ENCODE measurements at regions not wholly inside any gene's neighbourhood (a gene's known extent, or its start where the extent isn't known, plus 50 kb on each side); places are given as distances from the start of the nearest gene placed in this dataset.

DNA sequence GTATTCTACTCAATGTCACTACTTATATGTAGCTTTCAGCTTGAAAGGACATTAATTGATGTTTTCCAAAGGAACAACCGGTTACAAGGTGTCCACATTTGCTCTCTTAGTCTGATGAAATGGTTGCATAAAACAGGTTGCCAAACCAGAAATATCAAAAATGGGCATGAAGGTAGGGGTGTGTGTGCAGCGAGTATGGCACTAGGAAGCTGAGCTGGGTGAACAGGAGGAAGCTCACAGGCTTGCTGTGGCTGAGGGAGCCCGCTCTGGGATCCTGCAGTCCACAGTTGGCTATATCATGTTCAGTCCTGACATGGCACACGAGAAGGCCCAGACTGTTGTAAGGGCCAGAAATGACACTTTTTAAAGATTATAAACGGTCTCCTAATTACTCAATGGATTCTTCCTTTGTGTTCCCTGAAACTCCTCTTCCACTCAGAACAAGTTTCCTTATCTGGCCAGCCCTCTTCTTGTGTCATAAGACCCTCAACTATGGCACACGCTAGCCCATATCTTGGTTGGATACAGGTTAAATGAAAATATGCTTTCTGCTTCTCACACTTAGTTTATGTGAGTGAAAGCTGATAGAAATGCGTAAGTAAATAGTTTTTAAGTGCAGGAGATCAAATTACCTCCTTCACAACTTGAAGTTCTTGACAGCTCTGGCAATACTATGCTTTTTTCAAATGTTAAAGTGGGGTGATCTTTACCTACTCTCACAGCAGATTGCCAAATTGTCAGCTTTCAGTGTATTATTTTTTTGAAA, 201.5 kb downstream of the LMO4 start:
- TF ChIP-seq, protein P1, sequence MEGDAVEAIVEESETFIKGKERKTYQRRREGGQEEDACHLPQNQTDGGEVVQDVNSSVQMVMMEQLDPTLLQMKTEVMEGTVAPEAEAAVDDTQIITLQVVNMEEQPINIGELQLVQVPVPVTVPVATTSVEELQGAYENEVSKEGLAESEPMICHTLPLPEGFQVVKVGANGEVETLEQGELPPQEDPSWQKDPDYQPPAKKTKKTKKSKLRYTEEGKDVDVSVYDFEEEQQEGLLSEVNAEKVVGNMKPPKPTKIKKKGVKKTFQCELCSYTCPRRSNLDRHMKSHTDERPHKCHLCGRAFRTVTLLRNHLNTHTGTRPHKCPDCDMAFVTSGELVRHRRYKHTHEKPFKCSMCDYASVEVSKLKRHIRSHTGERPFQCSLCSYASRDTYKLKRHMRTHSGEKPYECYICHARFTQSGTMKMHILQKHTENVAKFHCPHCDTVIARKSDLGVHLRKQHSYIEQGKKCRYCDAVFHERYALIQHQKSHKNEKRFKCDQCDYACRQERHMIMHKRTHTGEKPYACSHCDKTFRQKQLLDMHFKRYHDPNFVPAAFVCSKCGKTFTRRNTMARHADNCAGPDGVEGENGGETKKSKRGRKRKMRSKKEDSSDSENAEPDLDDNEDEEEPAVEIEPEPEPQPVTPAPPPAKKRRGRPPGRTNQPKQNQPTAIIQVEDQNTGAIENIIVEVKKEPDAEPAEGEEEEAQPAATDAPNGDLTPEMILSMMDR (IDR thresholded peaks at IDR 0.05; ENCODE audit: insufficient read depth, low read length), result no peak
- TF ChIP-seq SPI1 (IDR thresholded peaks at IDR 0.05; ENCODE audit: borderline replicate concordance, low read depth) (no peak), GABPA (IDR thresholded peaks at IDR 0.05; ENCODE audit: low read depth) (no peak), POLR2AphosphoS5 (IDR thresholded peaks at IDR 0.05; ENCODE audit: low read depth) (no peak)
- TF ChIP-seq, protein P2, sequence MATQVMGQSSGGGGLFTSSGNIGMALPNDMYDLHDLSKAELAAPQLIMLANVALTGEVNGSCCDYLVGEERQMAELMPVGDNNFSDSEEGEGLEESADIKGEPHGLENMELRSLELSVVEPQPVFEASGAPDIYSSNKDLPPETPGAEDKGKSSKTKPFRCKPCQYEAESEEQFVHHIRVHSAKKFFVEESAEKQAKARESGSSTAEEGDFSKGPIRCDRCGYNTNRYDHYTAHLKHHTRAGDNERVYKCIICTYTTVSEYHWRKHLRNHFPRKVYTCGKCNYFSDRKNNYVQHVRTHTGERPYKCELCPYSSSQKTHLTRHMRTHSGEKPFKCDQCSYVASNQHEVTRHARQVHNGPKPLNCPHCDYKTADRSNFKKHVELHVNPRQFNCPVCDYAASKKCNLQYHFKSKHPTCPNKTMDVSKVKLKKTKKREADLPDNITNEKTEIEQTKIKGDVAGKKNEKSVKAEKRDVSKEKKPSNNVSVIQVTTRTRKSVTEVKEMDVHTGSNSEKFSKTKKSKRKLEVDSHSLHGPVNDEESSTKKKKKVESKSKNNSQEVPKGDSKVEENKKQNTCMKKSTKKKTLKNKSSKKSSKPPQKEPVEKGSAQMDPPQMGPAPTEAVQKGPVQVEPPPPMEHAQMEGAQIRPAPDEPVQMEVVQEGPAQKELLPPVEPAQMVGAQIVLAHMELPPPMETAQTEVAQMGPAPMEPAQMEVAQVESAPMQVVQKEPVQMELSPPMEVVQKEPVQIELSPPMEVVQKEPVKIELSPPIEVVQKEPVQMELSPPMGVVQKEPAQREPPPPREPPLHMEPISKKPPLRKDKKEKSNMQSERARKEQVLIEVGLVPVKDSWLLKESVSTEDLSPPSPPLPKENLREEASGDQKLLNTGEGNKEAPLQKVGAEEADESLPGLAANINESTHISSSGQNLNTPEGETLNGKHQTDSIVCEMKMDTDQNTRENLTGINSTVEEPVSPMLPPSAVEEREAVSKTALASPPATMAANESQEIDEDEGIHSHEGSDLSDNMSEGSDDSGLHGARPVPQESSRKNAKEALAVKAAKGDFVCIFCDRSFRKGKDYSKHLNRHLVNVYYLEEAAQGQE (IDR thresholded peaks at IDR 0.05; ENCODE audit: insufficient replicate concordance, low read depth), result no peak

Measured in HL-60 (cell line).